ENCODE measurements at regions not wholly inside any gene's neighbourhood (a gene's known extent, or its start where the extent isn't known, plus 50 kb on each side); places are given as distances from the start of the nearest gene placed in this dataset.

DNA sequence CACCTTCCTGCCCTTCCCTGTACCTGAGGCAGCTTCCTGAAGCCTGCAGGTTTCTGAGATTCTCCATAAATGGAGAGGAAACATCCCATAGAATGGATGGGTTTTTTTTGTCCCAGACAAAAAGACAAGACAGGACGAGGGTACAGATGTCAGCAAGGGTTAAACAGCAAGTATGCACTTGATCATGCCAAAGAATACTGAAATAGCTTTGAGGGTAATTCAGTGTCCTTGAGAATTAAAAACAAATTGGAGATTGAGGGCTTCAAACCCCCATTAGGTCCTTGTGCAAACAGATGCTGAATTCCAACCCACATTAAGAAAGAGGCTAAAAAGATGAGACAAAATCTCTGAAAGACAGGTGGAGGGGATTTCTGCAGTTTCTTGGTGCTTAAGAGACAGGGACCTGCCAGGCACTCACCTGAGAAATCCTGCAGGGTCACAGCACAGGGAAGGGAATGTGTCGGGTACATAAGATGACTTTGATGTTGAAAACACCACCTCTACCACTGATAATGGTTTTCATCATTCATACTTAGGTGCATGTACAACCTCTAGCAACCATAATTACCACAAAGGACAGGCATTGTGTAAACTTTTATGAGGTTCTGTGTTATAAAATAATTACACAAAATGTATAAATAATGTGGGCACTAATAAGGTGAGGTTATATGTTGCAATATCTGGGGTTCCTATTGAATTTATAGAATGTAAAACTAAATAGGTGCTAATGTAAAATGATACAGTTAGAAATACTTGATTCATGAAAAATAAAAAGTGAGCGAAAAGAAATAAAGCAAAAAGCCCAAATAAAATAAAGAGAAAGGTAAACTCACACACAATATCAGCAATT, 107.1 kb upstream of the TOP3B start:
- Histone ChIP-seq H3K9me3 (ENCODE audit: severe bottlenecking) (no peaks in the 10 kb centered on the region), H3K4me1 (ENCODE audit: insufficient read depth, poor library complexity, severe bottlenecking) (no peaks in the 10 kb centered on the region), H3K4me3 (ENCODE audit: severe bottlenecking) (no peak overlapping the region), H3K36me3 (ENCODE audit: low read depth) (no peaks in the 10 kb centered on the region), H3K27me3 (ENCODE audit: insufficient read depth, poor library complexity, severe bottlenecking) (no peaks in the 10 kb centered on the region), H3K27ac (ENCODE audit: poor library complexity, severe bottlenecking) (no peak overlapping the region)
- DNase-seq (ENCODE audit: low spot score): no peak
- TF ChIP-seq, protein P1, sequence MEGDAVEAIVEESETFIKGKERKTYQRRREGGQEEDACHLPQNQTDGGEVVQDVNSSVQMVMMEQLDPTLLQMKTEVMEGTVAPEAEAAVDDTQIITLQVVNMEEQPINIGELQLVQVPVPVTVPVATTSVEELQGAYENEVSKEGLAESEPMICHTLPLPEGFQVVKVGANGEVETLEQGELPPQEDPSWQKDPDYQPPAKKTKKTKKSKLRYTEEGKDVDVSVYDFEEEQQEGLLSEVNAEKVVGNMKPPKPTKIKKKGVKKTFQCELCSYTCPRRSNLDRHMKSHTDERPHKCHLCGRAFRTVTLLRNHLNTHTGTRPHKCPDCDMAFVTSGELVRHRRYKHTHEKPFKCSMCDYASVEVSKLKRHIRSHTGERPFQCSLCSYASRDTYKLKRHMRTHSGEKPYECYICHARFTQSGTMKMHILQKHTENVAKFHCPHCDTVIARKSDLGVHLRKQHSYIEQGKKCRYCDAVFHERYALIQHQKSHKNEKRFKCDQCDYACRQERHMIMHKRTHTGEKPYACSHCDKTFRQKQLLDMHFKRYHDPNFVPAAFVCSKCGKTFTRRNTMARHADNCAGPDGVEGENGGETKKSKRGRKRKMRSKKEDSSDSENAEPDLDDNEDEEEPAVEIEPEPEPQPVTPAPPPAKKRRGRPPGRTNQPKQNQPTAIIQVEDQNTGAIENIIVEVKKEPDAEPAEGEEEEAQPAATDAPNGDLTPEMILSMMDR (IDR thresholded peaks at IDR 0.05; ENCODE audit: poor library complexity, severe bottlenecking): no peak
- ATAC-seq (ENCODE audit: low read depth): no peak

DNA sequence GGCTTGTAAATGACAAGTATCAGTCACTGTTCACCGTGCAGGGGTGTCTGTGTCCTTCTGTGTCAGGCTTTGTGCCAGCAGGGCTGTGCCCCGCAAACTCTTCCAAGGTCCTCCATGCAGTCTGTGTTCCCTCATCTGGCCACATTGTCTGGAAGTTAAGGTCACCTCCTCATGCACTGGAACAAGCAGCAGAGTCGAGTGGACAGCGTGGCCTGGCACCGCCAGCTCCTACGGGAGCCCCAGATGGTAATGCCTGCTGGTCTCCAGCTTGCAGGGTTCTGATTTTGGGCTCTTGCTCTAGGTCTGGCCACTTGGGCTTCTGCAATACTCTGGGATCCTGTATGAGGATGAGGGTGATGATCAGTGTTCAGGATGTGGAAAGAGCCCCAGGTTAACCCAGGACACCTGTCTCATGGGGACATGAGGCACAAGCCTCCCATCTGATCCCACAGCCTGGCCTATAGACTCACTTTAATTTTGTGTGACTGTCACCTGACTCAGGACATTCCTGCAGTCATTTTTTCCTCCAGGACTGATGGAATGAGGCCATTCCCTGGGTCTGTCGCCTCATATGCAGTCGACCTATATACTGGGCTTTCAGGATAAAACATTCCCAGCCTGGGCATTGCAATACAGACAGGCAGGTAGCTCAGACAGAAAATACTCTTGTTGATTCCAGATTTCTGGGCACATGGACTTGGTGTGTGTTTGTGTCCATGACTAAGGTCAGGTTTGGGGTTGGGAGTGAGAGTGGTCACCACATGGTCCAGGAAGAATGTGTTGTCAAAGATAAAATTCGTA, 106.3 kb upstream of the TOP3B start:
- TF ChIP-seq, protein P1 (IDR thresholded peaks at IDR 0.05; ENCODE audit: poor library complexity, severe bottlenecking): no peak
- H3K4me3 ChIP-seq (ENCODE audit: severe bottlenecking): no peak overlapping the region
- DNase-seq (ENCODE audit: low spot score) (no peak), ATAC-seq (ENCODE audit: low read depth) (no peak)
- H3K36me3 ChIP-seq (ENCODE audit: low read depth): no peaks in the 10 kb centered on the region
- H3K4me1 ChIP-seq (ENCODE audit: insufficient read depth, poor library complexity, severe bottlenecking): no peaks in the 10 kb centered on the region
- H3K27ac ChIP-seq (ENCODE audit: poor library complexity, severe bottlenecking): no peak overlapping the region
- no peaks in the 10 kb centered on the region for H3K9me3 ChIP-seq (ENCODE audit: severe bottlenecking)
- no peaks in the 10 kb centered on the region for H3K27me3 ChIP-seq (ENCODE audit: insufficient read depth, poor library complexity, severe bottlenecking)

DNA sequence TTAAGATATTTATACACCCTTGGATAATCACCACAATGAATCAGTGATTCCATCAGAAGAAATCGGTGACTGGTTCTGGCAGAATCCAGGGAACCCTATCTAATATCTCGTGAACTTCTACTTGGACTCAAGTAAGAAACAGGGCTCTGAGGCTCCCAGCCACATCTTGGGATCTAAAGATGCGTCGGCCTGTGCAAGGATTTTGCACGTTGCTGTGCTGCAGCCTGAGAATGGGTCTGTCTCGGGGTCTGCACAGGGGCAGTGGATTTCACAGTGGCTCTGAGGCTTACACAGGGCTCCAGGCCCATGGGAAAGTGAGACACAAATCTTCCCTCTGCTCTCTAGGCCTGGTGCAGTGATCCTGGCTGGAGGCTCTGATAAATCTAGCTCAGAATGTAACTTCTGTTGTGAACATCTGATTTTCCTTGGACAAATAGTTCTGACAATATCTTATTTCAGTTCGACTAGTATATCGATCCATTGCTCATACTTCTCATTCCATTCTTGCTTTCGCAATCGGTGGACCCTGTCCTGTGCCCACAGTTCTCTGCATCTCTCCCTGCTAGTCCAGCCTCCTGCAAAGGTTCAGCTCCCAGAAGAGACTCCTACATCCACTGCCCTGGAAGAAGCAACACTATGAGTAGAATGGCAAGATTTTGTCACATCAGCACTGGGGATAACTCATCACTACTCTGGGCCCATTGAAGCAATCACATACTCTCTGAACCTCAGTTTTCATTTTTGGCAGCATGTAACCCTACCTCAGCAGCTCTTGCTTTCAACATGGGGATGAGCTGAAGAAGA, 105.5 kb upstream of the TOP3B start:
- DNase-seq (ENCODE audit: low spot score): no peak
- no peak for ATAC-seq (ENCODE audit: low read depth)
- no peak overlapping the region for H3K27ac ChIP-seq (ENCODE audit: poor library complexity, severe bottlenecking)
- no peak overlapping the region for H3K4me3 ChIP-seq (ENCODE audit: severe bottlenecking)
- H3K27me3 ChIP-seq (ENCODE audit: insufficient read depth, poor library complexity, severe bottlenecking): no peaks in the 10 kb centered on the region
- no peaks in the 10 kb centered on the region for H3K36me3 ChIP-seq (ENCODE audit: low read depth)
- no peaks in the 10 kb centered on the region for H3K4me1 ChIP-seq (ENCODE audit: insufficient read depth, poor library complexity, severe bottlenecking)
- H3K9me3 ChIP-seq (ENCODE audit: severe bottlenecking): no peaks in the 10 kb centered on the region
- TF ChIP-seq, protein P1 (IDR thresholded peaks at IDR 0.05; ENCODE audit: poor library complexity, severe bottlenecking): no peak

DNA sequence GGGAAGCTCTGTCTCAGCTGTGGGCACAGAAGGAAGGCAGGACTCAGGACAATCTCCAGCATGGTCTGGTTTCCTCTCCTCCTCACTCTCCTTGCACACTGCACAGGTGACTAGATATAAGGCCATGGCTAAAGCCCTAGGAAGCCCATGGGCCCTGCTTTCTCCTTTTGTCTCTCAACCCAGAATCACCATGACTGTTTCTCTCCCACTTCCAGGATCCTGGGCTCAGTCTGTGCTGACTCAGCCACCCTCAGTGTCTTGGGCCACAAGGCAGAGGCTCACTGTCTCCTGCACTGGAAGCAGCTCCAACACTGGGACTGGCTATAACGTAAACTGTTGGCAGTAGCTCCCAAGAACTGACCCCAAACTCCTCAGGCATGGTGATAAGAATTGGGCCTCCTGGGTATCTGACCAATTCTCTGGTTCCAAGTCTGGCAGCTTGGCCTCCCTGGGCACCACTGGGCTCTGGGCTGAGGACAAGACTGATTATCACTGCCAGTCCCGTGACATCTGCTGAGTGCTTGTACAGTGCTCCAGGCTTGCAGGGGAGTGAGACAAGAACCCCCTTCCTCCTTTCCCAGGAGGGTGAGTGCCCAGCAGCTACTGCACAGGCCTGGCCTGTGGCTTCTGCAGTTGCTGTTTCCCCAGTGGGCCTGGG, 104.0 kb upstream of the TOP3B start:
- Histone ChIP-seq H3K27me3 (ENCODE audit: insufficient read depth, poor library complexity, severe bottlenecking) (no peaks in the 10 kb centered on the region), H3K9me3 (ENCODE audit: severe bottlenecking) (no peaks in the 10 kb centered on the region), H3K27ac (ENCODE audit: poor library complexity, severe bottlenecking) (no peak overlapping the region), H3K36me3 (ENCODE audit: low read depth) (no peaks in the 10 kb centered on the region), H3K4me1 (ENCODE audit: insufficient read depth, poor library complexity, severe bottlenecking) (no peaks in the 10 kb centered on the region), H3K4me3 (ENCODE audit: severe bottlenecking) (no peak overlapping the region)
- TF ChIP-seq, protein P1 (IDR thresholded peaks at IDR 0.05; ENCODE audit: poor library complexity, severe bottlenecking): no peak
- ATAC-seq (ENCODE audit: low read depth) (peak; percentile 58), DNase-seq (ENCODE audit: low spot score) (no peak)

Data from RWPE2 (cell line).